Spleen (tissue), 11 donors: ENCODE measurements at regions not wholly inside any gene's neighbourhood (a gene's known extent, or its start where the extent isn't known, plus 50 kb on each side); places are given as distances from the start of the nearest gene placed in this dataset.

Experiments used
- DNase-seq: peaks from one replicate; pipeline ENCODE4 v3.0.0-alpha.2; 2020
- H3K27ac ChIP-seq, 8 donors: fragments of 200-600 bp; sonication (generic) in 7 of 8; 1 replicate in 4 of 8; 2 replicates in 4 of 8; pipeline versions ENCODE4 v1.5.0 to v1.8.0; 2016 to 2021; ENCODE audit warnings: inconsistent platforms in 4 of 8, mild to moderate bottlenecking in 4 of 8, moderate library complexity in 1 of 8
- H3K27me3 ChIP-seq, 7 donors: fragments of 200-600 bp; sonication (generic) in 6 of 7; replicated peaks in 1 of 7; 1 replicate in 4 of 7; 2 replicates in 3 of 7; pipeline versions ENCODE4 v1.5.0 to v1.8.0; 2016 to 2021; ENCODE audit warnings: inconsistent platforms in 3 of 7, mild to moderate bottlenecking in 1 of 7
- H3K36me3 ChIP-seq, 6 donors: fragments of 200-600 bp; sonication (generic) in 5 of 6; 1 replicate in 4 of 6; 2 replicates in 2 of 6; pipeline versions ENCODE4 v1.5.0 to v1.8.0; 2016 to 2021; ENCODE audit warnings: inconsistent platforms in 2 of 6
- H3K4me1 ChIP-seq, 6 donors: fragments of 200-600 bp; sonication (generic) in 5 of 6; 1 replicate in 3 of 6; 2 replicates in 3 of 6; pipeline versions ENCODE4 v1.5.0 to v1.8.0; 2016 to 2021; ENCODE audit warnings: inconsistent platforms in 3 of 6
- H3K4me3 ChIP-seq, 8 donors: fragments of 200-600 bp; sonication (generic) in 7 of 8; 1 replicate in 4 of 8; 2 replicates in 4 of 8; pipeline versions ENCODE4 v1.5.0 to v1.8.0; 2016 to 2021; ENCODE audit warnings: inconsistent platforms in 4 of 8, mild to moderate bottlenecking in 4 of 8, moderate library complexity in 2 of 8
- H3K9me3 ChIP-seq, 8 donors: fragments of 200-600 bp; sonication (generic) in 7 of 8; 1 replicate in 4 of 8; 2 replicates in 4 of 8; pipeline versions ENCODE4 v1.5.0 to v1.8.0; 2016 to 2021; ENCODE audit warnings: inconsistent platforms in 4 of 8
- CTCF ChIP-seq, 11 experiments: fragments of 200-600 bp in 7 of 11; fragments of 450-650 bp in 4 of 11; sonication (generic) in 4 of 11; IDR thresholded peaks in 8 of 11; conservative IDR thresholded peaks in 3 of 11; 1 replicate in 7 of 11; 2 replicates in 4 of 11; pipeline versions ENCODE4 v1.4.0 to v1.8.0; 2016 to 2021; ENCODE audit warnings: antibody characterized with exemption in 11 of 11, inconsistent platforms in 4 of 11, mild to moderate bottlenecking in 1 of 11
- POLR2A ChIP-seq, 3 donors: fragments of 450-650 bp; IDR thresholded peaks; one replicate each; pipeline ENCODE4 v1.5.1; 2017; ENCODE audit warnings: antibody characterized with exemption in 3 of 3, mild to moderate bottlenecking in 1 of 3
- POLR2AphosphoS5 ChIP-seq, 3 donors: sonication (generic); formaldehyde crosslinking; IDR thresholded peaks; one replicate each; pipeline ENCODE4 v1.5.1; 2017; ENCODE audit warnings: antibody characterized with exemption in 3 of 3
- WGBS, 5 donors: extraction: QIAGEN DNeasy Blood & Tissue Kit in 3 of 5; methylation state at CpG; one replicate each; pipeline versions ENCODE4 v1.1.5 to v1.1.7; 2013 to 2018; 5-methylcytosine and 5-hydroxymethylcytosine counted together
- intact Hi-C: fragments of 100-400 bp; cut with DNase I; formaldehyde crosslinking; loops from one replicate; pipeline ENCODE4 v1.15.0; 2023; ENCODE audit warnings: low total_unique reads
- donor health status: healthy with polysubstance abuse.
- donor health status: DM: no; HTN: no; CAD: no; lungs with moderate emphysema.
- donor health status: DM: no; HTN: no; CAD: no.
- donor health status: Bipolar disorder and iron deficiency.
- donor health status: healthy.
- donor health status: DM: no; HTN: no; CAD: no.
- donor health status: DM: yes; HTN: yes; CAD: no.

GRCh38 chr3:161607056-161607455, 110.4 kb downstream of the OTOL1 start:
- Histone ChIP-seq H3K36me3 (no peaks in the 10 kb centered on the region), H3K27me3 (no peaks in the 10 kb centered on the region), H3K9me3 (peaks cover 0 to 10% (median 7%) of the 10 kb centered on the region in 8 donors), H3K27ac (no peak overlapping the region), H3K4me1 (no peaks in the 10 kb centered on the region), H3K4me3 (no peak overlapping the region)
- intact Hi-C loops = no loop called here
- WGBS, 5 donors = 47 to 88% (median 81%) methylated on average over 1 of the region's 1 CpG
- no peak for DNase-seq
- TF ChIP-seq POLR2A (IDR thresholded peaks at IDR 0.05) (no peak), POLR2AphosphoS5 (IDR thresholded peaks at IDR 0.05) (no peak), CTCF (IDR thresholded peaks at IDR 0.05 in 8 of 11, conservative IDR thresholded peaks at IDR 0.05 in 3 of 11) (no peak)

GRCh38 chr3:161619351-161619750, 122.7 kb downstream of the OTOL1 start:
- Histone ChIP-seq H3K4me1 (no peaks in the 10 kb centered on the region), H3K9me3 (peaks cover 0 to 8% (median 0%) of the 10 kb centered on the region in 8 donors), H3K36me3 (no peaks in the 10 kb centered on the region), H3K27ac (no peak overlapping the region), H3K4me3 (no peak overlapping the region), H3K27me3 (no peaks in the 10 kb centered on the region)
- TF ChIP-seq POLR2A (IDR thresholded peaks at IDR 0.05) (no peak), POLR2AphosphoS5 (IDR thresholded peaks at IDR 0.05) (no peak), CTCF (IDR thresholded peaks at IDR 0.05 in 8 of 11, conservative IDR thresholded peaks at IDR 0.05 in 3 of 11) (no peak)
- 78 to 89% (median 88%) methylated on average over 1 of the region's 1 CpG for WGBS, 5 donors
- no peak for DNase-seq
- intact Hi-C loops = no loop called here

GRCh38 chr3:161630794-161631193, 134.2 kb downstream of the OTOL1 start:
- H3K9me3 ChIP-seq = peaks cover 0 to 12% (median 0%) of the 10 kb centered on the region in 8 donors
- no peaks in the 10 kb centered on the region for H3K4me1 ChIP-seq
- H3K27me3 ChIP-seq = no peaks in the 10 kb centered on the region
- H3K36me3 ChIP-seq = no peaks in the 10 kb centered on the region
- no peak overlapping the region for H3K27ac ChIP-seq
- no peak overlapping the region for H3K4me3 ChIP-seq
- intact Hi-C loops = no loop called here
- DNase-seq = no peak
- TF ChIP-seq CTCF (IDR thresholded peaks at IDR 0.05 in 8 of 11, conservative IDR thresholded peaks at IDR 0.05 in 3 of 11) = no peak
- TF ChIP-seq POLR2AphosphoS5 (IDR thresholded peaks at IDR 0.05) = no peak
- no peak for TF ChIP-seq POLR2A (IDR thresholded peaks at IDR 0.05)
- 55 to 71% (median 69%) methylated on average over 2 of the region's 2 CpGs for WGBS, 5 donors

- TF ChIP-seq POLR2A (IDR thresholded peaks at IDR 0.05) (no peak), CTCF (IDR thresholded peaks at IDR 0.05 in 8 of 11, conservative IDR thresholded peaks at IDR 0.05 in 3 of 11) (no peak), POLR2AphosphoS5 (IDR thresholded peaks at IDR 0.05) (no peak)
- peaks cover 0 to 12% (median 0%) of the 10 kb centered on the region in 8 donors for H3K9me3 ChIP-seq
- no peaks in the 10 kb centered on the region for H3K27me3 ChIP-seq
- no peak overlapping the region for H3K27ac ChIP-seq
- no peaks in the 10 kb centered on the region for H3K4me1 ChIP-seq
- no peak overlapping the region for H3K4me3 ChIP-seq
- DNase-seq = no peak
- intact Hi-C loops = no loop called here
- no peaks in the 10 kb centered on the region for H3K36me3 ChIP-seq
Observed at GRCh38 chr3:161631536-161631935, 134.9 kb downstream of the OTOL1 start.
